Cardiac fibroblast (primary cell): ENCODE measurements at regions not wholly inside any gene's neighbourhood (a gene's known extent, or its start where the extent isn't known, plus 50 kb on each side); places are given as distances from the start of the nearest gene placed in this dataset.
"Not testable (repeated sequence)": the region's sequence is repeated elsewhere in the genome, so short reads cannot be mapped to it uniquely, and the experiment has no call there.

Experiments
- DNase-seq, 2 donors: peaks; one replicate each; pipeline versions ENCODE4 v3.0.0 to v3.0.0-alpha.2; 2010; ENCODE audit warnings: low read depth in 2 of 2
- H3K4me3 ChIP-seq, 2 donors: replicated peaks in 1 of 2; 1 replicate in 1 of 2; 2 replicates in 1 of 2; pipeline ENCODE4 v1.5.1; 2011; ENCODE audit warnings: low read depth in 2 of 2, low read length in 2 of 2, mild to moderate bottlenecking in 2 of 2, moderate library complexity in 1 of 2
- CTCF ChIP-seq: IDR thresholded peaks from one replicate; pipeline ENCODE4 v1.5.1; 2011; ENCODE audit warnings: low read depth, mild to moderate bottlenecking, low read length, inconsistent platforms

GRCh38 chr7:17436126-17436525 is 137.7 kb downstream of the AHR start:
- H3K4me3 ChIP-seq: no peak overlapping the region
- DNase-seq: no peak
- no peak for TF ChIP-seq CTCF

GRCh38 chr7:17437586-17437985 is 139.1 kb downstream of the AHR start:
- no peak for DNase-seq
- no peak overlapping the region for H3K4me3 ChIP-seq
- no peak for TF ChIP-seq CTCF

- not testable (repeated sequence) for H3K4me3 ChIP-seq, DNase-seq
Observed at GRCh38 chr7:17440025-17440784, 141.8 kb downstream of the AHR start.

GRCh38 chr7:17440831-17441230 is 142.4 kb downstream of the AHR start:
- no peak for DNase-seq
- no peak overlapping the region for H3K4me3 ChIP-seq
- no peak for TF ChIP-seq CTCF

GRCh38 chr7:17441557-17441956 is 143.1 kb downstream of the AHR start:
- no peak for TF ChIP-seq CTCF
- peak; percentile 24 to 45 for DNase-seq
- no peak overlapping the region for H3K4me3 ChIP-seq

- DNase-seq: no peak
- TF ChIP-seq CTCF: no peak
- no peak overlapping the region for H3K4me3 ChIP-seq
Observed at GRCh38 chr7:17444151-17444550, 145.7 kb downstream of the AHR start.

- H3K4me3 ChIP-seq: no peak overlapping the region
- peak; percentile 72 to 77 for DNase-seq
- TF ChIP-seq CTCF: no peak
Observed at GRCh38 chr7:17444673-17445072, 146.2 kb downstream of the AHR start.
